ENCODE measurements at regions not wholly inside any gene's neighbourhood (a gene's known extent, or its start where the extent isn't known, plus 50 kb on each side); places are given as distances from the start of the nearest gene placed in this dataset.
"Not testable (repeated sequence)": the region's sequence is repeated elsewhere in the genome, so short reads cannot be mapped to it uniquely, and the experiment has no call there.

GRCh38 chr17:77628035-77628434 lies 330.5 kb upstream of the TNRC6C start (continued):
- TF ChIP-seq IRF1 (CRISPR knock-in tag; IDR thresholded peaks at IDR 0.05; ENCODE audit: low read depth) (no peak), NAIF1 (CRISPR knock-in tag; IDR thresholded peaks at IDR 0.05; ENCODE audit: borderline replicate concordance) (no peak), ZNF232 (CRISPR knock-in tag; IDR thresholded peaks at IDR 0.05; ENCODE audit: borderline replicate concordance) (no peak)

DNA sequence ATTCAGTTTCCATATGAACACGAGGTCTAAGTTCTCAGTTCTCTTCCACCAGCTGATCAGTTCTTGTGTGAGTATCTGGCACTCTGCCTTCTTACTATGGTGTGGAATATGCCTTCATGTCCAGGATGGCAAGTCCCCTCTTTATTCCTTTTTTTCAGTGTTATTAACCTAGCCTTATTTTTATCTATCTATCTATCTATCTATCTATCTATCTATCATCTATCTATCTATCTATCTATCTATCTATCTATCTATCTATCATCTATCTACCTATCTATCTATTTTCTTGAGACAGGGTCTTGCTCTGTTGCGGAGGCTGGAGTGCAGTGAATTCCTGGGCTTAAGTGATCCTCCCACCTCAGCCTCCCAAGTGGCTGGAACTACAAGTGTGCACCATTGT lies 329.2 kb upstream of the TNRC6C start:
- H3K4me2 ChIP-seq (ENCODE audit: low read depth, low read length); H2AFZ ChIP-seq (ENCODE audit: low read length); CTCF ChIA-PET (ENCODE audit: low intra/inter-chr PET ratio, low total read pairs); H3K4me1 ChIP-seq (ENCODE audit: insufficient read depth, low read length); in situ Hi-C loops (cut with HindIII; ENCODE audit: extremely low pct_ligation_motif_present, low pct_unique_long_range_greater_than_20kb); ATAC-seq; FAIRE-seq; H4K20me1 ChIP-seq (ENCODE audit: insufficient read depth, low read length); H3K36me3 ChIP-seq (replicated peaks in 1 of 2; ENCODE audit: control insufficient read depth in 1 of 2, insufficient read depth in 2 of 2, low read length in 2 of 2); H3K79me2 ChIP-seq (ENCODE audit: insufficient read depth, low read length); H3K4me3 ChIP-seq (replicated peaks in 1 of 3; ENCODE audit: insufficient read depth in 1 of 3, low read depth in 2 of 3, low read length in 3 of 3); H3K9ac ChIP-seq (ENCODE audit: insufficient read depth, low read depth, low read length); intact Hi-C loops (cut with micrococcal nuclease; ENCODE audit: unreplicated experiment); H3K9me3 ChIP-seq (ENCODE audit: low read length); POLR2A ChIA-PET; H3K27ac ChIP-seq (ENCODE audit: extremely low read length, insufficient read depth, low read length); DNase-seq (ENCODE audit: low spot score); H3K27me3 ChIP-seq (ENCODE audit: control insufficient read depth in 1 of 2, insufficient read depth in 2 of 2, low read length in 2 of 2); BruUV-seq (replicated peaks): not testable (repeated sequence)
- 46% methylated on average over 2 of the region's 2 CpGs for WGBS (ENCODE audit: low lambda C conversion rate)

DNA sequence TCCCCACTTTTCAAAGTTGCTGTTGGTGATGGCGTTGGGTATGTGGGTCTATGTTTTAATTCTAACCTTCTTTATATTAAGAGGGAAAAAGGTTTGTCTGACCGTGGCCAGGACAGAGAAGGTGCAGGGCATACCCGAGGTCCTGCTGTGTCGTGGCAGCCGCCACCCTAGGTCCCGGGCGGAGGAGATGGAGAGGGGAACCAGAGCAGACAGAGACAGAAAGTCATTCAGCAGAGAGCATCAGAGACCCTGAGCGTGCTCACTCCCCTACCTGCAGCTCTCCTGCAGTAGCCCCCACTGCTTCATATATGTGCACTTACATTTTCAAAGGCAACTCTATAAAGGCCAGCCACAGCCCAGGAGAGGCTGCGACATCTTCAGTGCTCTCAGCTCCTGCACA lies 327.2 kb upstream of the TNRC6C start:
- TF ChIP-seq PRMT3 (CRISPR knock-in tag; IDR thresholded peaks at IDR 0.05; ENCODE audit: borderline replicate concordance, low read depth) = no peak
- TF ChIP-seq RNF219 (CRISPR knock-in tag; IDR thresholded peaks at IDR 0.05) = no peak
- TF ChIP-seq RORA (CRISPR knock-in tag; IDR thresholded peaks at IDR 0.05) = no peak
- no peak for TF ChIP-seq HNRNPH1 (optimal IDR thresholded peaks at IDR 0.05; ENCODE audit: low read depth, low read length)
- TF ChIP-seq, protein P1, sequence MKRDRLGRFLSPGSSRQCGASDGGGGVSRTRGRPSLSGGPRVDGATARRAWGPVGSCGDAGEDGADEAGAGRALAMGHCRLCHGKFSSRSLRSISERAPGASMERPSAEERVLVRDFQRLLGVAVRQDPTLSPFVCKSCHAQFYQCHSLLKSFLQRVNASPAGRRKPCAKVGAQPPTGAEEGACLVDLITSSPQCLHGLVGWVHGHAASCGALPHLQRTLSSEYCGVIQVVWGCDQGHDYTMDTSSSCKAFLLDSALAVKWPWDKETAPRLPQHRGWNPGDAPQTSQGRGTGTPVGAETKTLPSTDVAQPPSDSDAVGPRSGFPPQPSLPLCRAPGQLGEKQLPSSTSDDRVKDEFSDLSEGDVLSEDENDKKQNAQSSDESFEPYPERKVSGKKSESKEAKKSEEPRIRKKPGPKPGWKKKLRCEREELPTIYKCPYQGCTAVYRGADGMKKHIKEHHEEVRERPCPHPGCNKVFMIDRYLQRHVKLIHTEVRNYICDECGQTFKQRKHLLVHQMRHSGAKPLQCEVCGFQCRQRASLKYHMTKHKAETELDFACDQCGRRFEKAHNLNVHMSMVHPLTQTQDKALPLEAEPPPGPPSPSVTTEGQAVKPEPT (CRISPR knock-in tag; IDR thresholded peaks at IDR 0.05; ENCODE audit: low read depth) = no peak
- POLR2A ChIA-PET = no interaction called here
- BruUV-seq (replicated peaks) = no TSS peak
- Histone ChIP-seq H3K79me2 (ENCODE audit: insufficient read depth, low read length) (no peaks in the 10 kb centered on the region), H4K20me1 (ENCODE audit: insufficient read depth, low read length) (no peaks in the 10 kb centered on the region), H3K27me3 (ENCODE audit: control insufficient read depth in 1 of 2, insufficient read depth in 2 of 2, low read length in 2 of 2) (peaks cover 7 to 17% of the 10 kb centered on the region in 2 experiments; a peak in 4 of 5 replicates), H3K4me3 (replicated peaks in 1 of 3; ENCODE audit: insufficient read depth in 1 of 3, low read depth in 2 of 3, low read length in 3 of 3) (no peak overlapping the region), H3K36me3 (replicated peaks in 1 of 2; ENCODE audit: control insufficient read depth in 1 of 2, insufficient read depth in 2 of 2, low read length in 2 of 2) (no peaks in the 10 kb centered on the region), H3K27ac (ENCODE audit: extremely low read length, insufficient read depth, low read length) (no peak overlapping the region), H3K4me1 (ENCODE audit: insufficient read depth, low read length) (no peaks in the 10 kb centered on the region), H3K4me2 (ENCODE audit: low read depth, low read length) (no peak overlapping the region), H3K9ac (ENCODE audit: insufficient read depth, low read depth, low read length) (no peak overlapping the region), H3K9me3 (ENCODE audit: low read length) (no peaks in the 10 kb centered on the region), H2AFZ (ENCODE audit: low read length) (no peak overlapping the region)
- ATAC-seq (no peak), DNase-seq (ENCODE audit: low spot score) (no peak), FAIRE-seq (no peak)
- WGBS (ENCODE audit: low lambda C conversion rate) = 56% methylated on average over 9 of the region's 9 CpGs
- in situ Hi-C loops (cut with HindIII; ENCODE audit: extremely low pct_ligation_motif_present, low pct_unique_long_range_greater_than_20kb) (no loop called here), intact Hi-C loops (cut with micrococcal nuclease; ENCODE audit: unreplicated experiment) (no loop called here)
- CTCF ChIA-PET (ENCODE audit: low intra/inter-chr PET ratio, low total read pairs) = no interaction called here

Data from HepG2 (cell line).